ENCODE measurements at regions not wholly inside any gene's neighbourhood (a gene's known extent, or its start where the extent isn't known, plus 50 kb on each side); places are given as distances from the start of the nearest gene placed in this dataset.

- TF ChIP-seq CTCF (conservative IDR thresholded peaks at IDR 0.05) (no peak), EZH2 (IDR thresholded peaks at IDR 0.05; ENCODE audit: low read depth) (no peak)
Observed at GRCh38 chrX:110915111-110915510, 119.5 kb upstream of the CHRDL1 start.

Data from PC-9 (cell line).